HUES64 (cell line): ENCODE measurements at regions not wholly inside any gene's neighbourhood (a gene's known extent, or its start where the extent isn't known, plus 50 kb on each side); places are given as distances from the start of the nearest gene placed in this dataset.

Source experiments
- H3K27ac ChIP-seq: 2 replicates; pipeline ENCODE4 v1.7.0; 2013; ENCODE audit warnings: low read depth, low read length, inconsistent platforms
- H3K27me3 ChIP-seq: 2 replicates; pipeline ENCODE4 v1.6.1; 2013; ENCODE audit warnings: mild to moderate bottlenecking, low read length; ENCODE audit not compliant: insufficient read depth
- H3K36me3 ChIP-seq: 2 replicates; pipeline ENCODE4 v1.6.1; 2013; ENCODE audit warnings: mild to moderate bottlenecking, low read length; ENCODE audit not compliant: insufficient read depth
- H3K4me1 ChIP-seq: 2 replicates; pipeline ENCODE4 v1.6.1; 2013; ENCODE audit warnings: mild to moderate bottlenecking, low read length, moderate library complexity; ENCODE audit not compliant: insufficient read depth
- H3K4me3 ChIP-seq: 2 replicates; pipeline ENCODE4 v1.5.1; 2013; ENCODE audit warnings: mild to moderate bottlenecking, low read length, moderate library complexity
- H3K9ac ChIP-seq: 2 replicates; pipeline ENCODE4 v1.6.1; 2013; ENCODE audit warnings: mild to moderate bottlenecking, low read depth, low read length
- H3K9me3 ChIP-seq: 2 replicates; pipeline ENCODE4 v1.6.1; 2013; ENCODE audit warnings: low read depth, low read length; ENCODE audit not compliant: insufficient read depth
- WGBS: fragments of 150-250, 120-280 bp; methylation state at CpG from one replicate; pipeline ENCODE4 v1.1.7; 2013; ENCODE audit warnings: missing lambda C conversion rate; 5-methylcytosine and 5-hydroxymethylcytosine counted together

- Histone ChIP-seq H3K9me3 (0 out of 2 replicates have a peak, but pooled peaks cover 2% of the 10 kb centered on the region), H3K27me3 (0 out of 2 replicates have a peak, but pooled peaks cover 3% of the 10 kb centered on the region)
Measured at GRCh38 chr22:34308101-34308500, 387.8 kb upstream of the LARGE1 start.

GRCh38 chr22:34319346-34319745 lies 399.1 kb upstream of the LARGE1 start:
- Histone ChIP-seq H3K9me3 (peaks cover 23% of the 10 kb centered on the region), H3K4me3 (no peak overlapping the region), H3K4me1 (no peaks in the 10 kb centered on the region), H3K27ac (no peak overlapping the region), H3K36me3 (no peaks in the 10 kb centered on the region), H3K27me3 (no peaks in the 10 kb centered on the region), H3K9ac (no peak overlapping the region)
- WGBS = 89% methylated on average over 3 of the region's 3 CpGs

More at GRCh38 chr22:34308101-34308500, 387.8 kb upstream of the LARGE1 start:
- H3K4me3 ChIP-seq = no peak overlapping the region
- H3K4me1 ChIP-seq = no peaks in the 10 kb centered on the region
- H3K9ac ChIP-seq = no peak overlapping the region
- no peaks in the 10 kb centered on the region for H3K36me3 ChIP-seq
- 95% methylated on average over 3 of the region's 3 CpGs for WGBS
- no peak overlapping the region for H3K27ac ChIP-seq

GRCh38 chr22:34324763-34325162 lies 404.5 kb upstream of the LARGE1 start:
- no peaks in the 10 kb centered on the region for H3K4me1 ChIP-seq
- H3K27ac ChIP-seq = no peak overlapping the region
- no peaks in the 10 kb centered on the region for H3K36me3 ChIP-seq
- no peaks in the 10 kb centered on the region for H3K27me3 ChIP-seq
- 91% methylated on average over 3 of the region's 3 CpGs for WGBS
- no peaks in the 10 kb centered on the region for H3K9me3 ChIP-seq
- no peak overlapping the region for H3K4me3 ChIP-seq
- H3K9ac ChIP-seq = no peak overlapping the region

GRCh38 chr22:34326901-34327300 lies 406.6 kb upstream of the LARGE1 start:
- Histone ChIP-seq H3K9ac (no peak overlapping the region), H3K9me3 (no peaks in the 10 kb centered on the region), H3K27ac (no peak overlapping the region), H3K4me1 (no peaks in the 10 kb centered on the region), H3K4me3 (no peak overlapping the region), H3K27me3 (no peaks in the 10 kb centered on the region), H3K36me3 (no peaks in the 10 kb centered on the region)

- Histone ChIP-seq H3K9ac (no peak overlapping the region), H3K4me3 (no peak overlapping the region), H3K4me1 (no peaks in the 10 kb centered on the region), H3K27me3 (no peaks in the 10 kb centered on the region), H3K36me3 (no peaks in the 10 kb centered on the region), H3K9me3 (peaks cover 17% of the 10 kb centered on the region), H3K27ac (no peak overlapping the region)
- WGBS = 98% methylated on average over 4 of the region's 4 CpGs
Measured at GRCh38 chr22:34330432-34330831, 410.2 kb upstream of the LARGE1 start.

GRCh38 chr22:34333285-34333684 lies 413.0 kb upstream of the LARGE1 start:
- H3K4me3 ChIP-seq = no peak overlapping the region
- no peak overlapping the region for H3K27ac ChIP-seq
- 95% methylated on average over 4 of the region's 4 CpGs for whole genome bisulfite sequencing
- H3K9ac ChIP-seq = no peak overlapping the region
- no peaks in the 10 kb centered on the region for H3K4me1 ChIP-seq
- H3K27me3 ChIP-seq = no peaks in the 10 kb centered on the region
- H3K36me3 ChIP-seq = no peaks in the 10 kb centered on the region
- peaks cover 19% of the 10 kb centered on the region for H3K9me3 ChIP-seq

GRCh38 chr22:34334893-34335292 lies 414.6 kb upstream of the LARGE1 start:
- Histone ChIP-seq H3K9ac (no peak overlapping the region), H3K27me3 (no peaks in the 10 kb centered on the region), H3K4me1 (no peaks in the 10 kb centered on the region), H3K36me3 (no peaks in the 10 kb centered on the region), H3K9me3 (peaks cover 19% of the 10 kb centered on the region), H3K27ac (no peak overlapping the region), H3K4me3 (no peak overlapping the region)
- 95% methylated on average over 5 of the region's 5 CpGs for WGBS

- H3K4me1 ChIP-seq = 0 out of 2 replicates have a peak, but pooled peaks cover 5% of the 10 kb centered on the region
- no peak overlapping the region for H3K9ac ChIP-seq
- H3K27ac ChIP-seq = no peak overlapping the region
- no peak overlapping the region for H3K4me3 ChIP-seq
- 54% methylated on average over 1 of the region's 1 CpG for WGBS
- H3K27me3 ChIP-seq = no peaks in the 10 kb centered on the region
- H3K36me3 ChIP-seq = no peaks in the 10 kb centered on the region
- H3K9me3 ChIP-seq = no peaks in the 10 kb centered on the region
Measured at GRCh38 chr22:34344702-34345101, 424.4 kb upstream of the LARGE1 start.

- no peak overlapping the region for H3K4me3 ChIP-seq
- no peak overlapping the region for H3K27ac ChIP-seq
- no peaks in the 10 kb centered on the region for H3K9me3 ChIP-seq
- no peaks in the 10 kb centered on the region for H3K36me3 ChIP-seq
- no peaks in the 10 kb centered on the region for H3K4me1 ChIP-seq
- WGBS = 94% methylated on average over 12 of the region's 12 CpGs
- no peak overlapping the region for H3K9ac ChIP-seq
- H3K27me3 ChIP-seq = no peaks in the 10 kb centered on the region
Measured at GRCh38 chr22:34354071-34354817, 434.0 kb upstream of the LARGE1 start.

GRCh38 chr22:34356481-34356880 lies 436.2 kb upstream of the LARGE1 start:
- no peaks in the 10 kb centered on the region for H3K36me3 ChIP-seq
- no peak overlapping the region for H3K27ac ChIP-seq
- H3K9me3 ChIP-seq = no peaks in the 10 kb centered on the region
- H3K27me3 ChIP-seq = no peaks in the 10 kb centered on the region
- no peak overlapping the region for H3K9ac ChIP-seq
- H3K4me3 ChIP-seq = no peak overlapping the region
- H3K4me1 ChIP-seq = no peaks in the 10 kb centered on the region
- WGBS = 90% methylated on average over 1 of the region's 1 CpG

- Histone ChIP-seq H3K4me3 (no peak overlapping the region), H3K9ac (no peak overlapping the region), H3K4me1 (no peaks in the 10 kb centered on the region), H3K27me3 (no peaks in the 10 kb centered on the region), H3K36me3 (no peaks in the 10 kb centered on the region), H3K27ac (no peak overlapping the region), H3K9me3 (0 out of 2 replicates have a peak, but pooled peaks cover 3% of the 10 kb centered on the region)
- 85% methylated on average over 2 of the region's 2 CpGs for WGBS
Measured at GRCh38 chr22:34370711-34371110, 450.4 kb upstream of the LARGE1 start.

- 96% methylated on average over 2 of the region's 2 CpGs for WGBS
- Histone ChIP-seq H3K4me1 (no peaks in the 10 kb centered on the region), H3K9me3 (no peaks in the 10 kb centered on the region)
Measured at GRCh38 chr22:34379825-34380224, 459.5 kb upstream of the LARGE1 start.

More at GRCh38 chr22:34379825-34380224, 459.5 kb upstream of the LARGE1 start:
- no peaks in the 10 kb centered on the region for H3K36me3 ChIP-seq
- no peaks in the 10 kb centered on the region for H3K27me3 ChIP-seq
- no peak overlapping the region for H3K9ac ChIP-seq
- H3K27ac ChIP-seq = no peak overlapping the region
- H3K4me3 ChIP-seq = no peak overlapping the region
